Tibial nerve (tissue), 4 donors: ENCODE measurements at regions not wholly inside any gene's neighbourhood (a gene's known extent, or its start where the extent isn't known, plus 50 kb on each side); places are given as distances from the start of the nearest gene placed in this dataset.
"Not testable (repeated sequence)": the region's sequence is repeated elsewhere in the genome, so short reads cannot be mapped to it uniquely, and the experiment has no call there.

ENCODE experiments used
- DNase-seq, 2 donors: peaks; one replicate each; pipeline ENCODE4 v3.0.0-alpha.2; 2019; ENCODE audit warnings: low spot score in 2 of 2
- H3K27ac ChIP-seq, 4 donors: fragments of 200-600 bp; sonication (generic) in 3 of 4; one replicate each; pipeline ENCODE4 v1.5.1; 2017 to 2019; ENCODE audit warnings: mild to moderate bottlenecking in 1 of 4
- H3K27me3 ChIP-seq, 2 donors: fragments of 200-600 bp; sonication (generic) in 1 of 2; one replicate each; pipeline versions ENCODE4 v1.5.1 to v1.6.0; 2017 to 2019
- H3K36me3 ChIP-seq, 3 donors: fragments of 200-600 bp; sonication (generic); one replicate each; pipeline ENCODE4 v1.5.1; 2018 to 2019
- H3K4me1 ChIP-seq, 4 donors: fragments of 200-600 bp; sonication (generic) in 3 of 4; one replicate each; pipeline ENCODE4 v1.5.1; 2017 to 2019
- H3K4me3 ChIP-seq, 4 donors: fragments of 200-600 bp; sonication (generic) in 3 of 4; one replicate each; pipeline ENCODE4 v1.5.1; 2017 to 2019; ENCODE audit warnings: mild to moderate bottlenecking in 1 of 4, moderate library complexity in 1 of 4
- H3K9me3 ChIP-seq, 4 donors: fragments of 200-600 bp; sonication (generic) in 3 of 4; one replicate each; pipeline ENCODE4 v1.5.1; 2017 to 2019
- EP300 ChIP-seq, 2 donors: sonication (generic); formaldehyde crosslinking; IDR thresholded peaks; one replicate each; pipeline ENCODE4 v1.6.1; 2017; ENCODE audit warnings: antibody characterized with exemption in 2 of 2, mild to moderate bottlenecking in 1 of 2
- POLR2A ChIP-seq, 2 donors: fragments of 450-650 bp; IDR thresholded peaks; one replicate each; pipeline ENCODE4 v1.6.1; 2017; ENCODE audit warnings: antibody characterized with exemption in 2 of 2, mild to moderate bottlenecking in 2 of 2, moderate library complexity in 2 of 2
- WGBS, 2 donors: methylation state at CpG; one replicate each; pipeline ENCODE4 v1.1.5; 2018; 5-methylcytosine and 5-hydroxymethylcytosine counted together
- TF ChIP-seq, protein P1 (sequence below), 5 experiments: fragments of 200-600 bp in 3 of 5; fragments of 450-650 bp in 2 of 5; sonication (generic) in 3 of 5; IDR thresholded peaks; one replicate each; pipeline ENCODE4 v1.5.1; 2016 to 2019; ENCODE audit warnings: antibody characterized with exemption in 5 of 5, mild to moderate bottlenecking in 3 of 5, moderate library complexity in 2 of 5

DNA sequence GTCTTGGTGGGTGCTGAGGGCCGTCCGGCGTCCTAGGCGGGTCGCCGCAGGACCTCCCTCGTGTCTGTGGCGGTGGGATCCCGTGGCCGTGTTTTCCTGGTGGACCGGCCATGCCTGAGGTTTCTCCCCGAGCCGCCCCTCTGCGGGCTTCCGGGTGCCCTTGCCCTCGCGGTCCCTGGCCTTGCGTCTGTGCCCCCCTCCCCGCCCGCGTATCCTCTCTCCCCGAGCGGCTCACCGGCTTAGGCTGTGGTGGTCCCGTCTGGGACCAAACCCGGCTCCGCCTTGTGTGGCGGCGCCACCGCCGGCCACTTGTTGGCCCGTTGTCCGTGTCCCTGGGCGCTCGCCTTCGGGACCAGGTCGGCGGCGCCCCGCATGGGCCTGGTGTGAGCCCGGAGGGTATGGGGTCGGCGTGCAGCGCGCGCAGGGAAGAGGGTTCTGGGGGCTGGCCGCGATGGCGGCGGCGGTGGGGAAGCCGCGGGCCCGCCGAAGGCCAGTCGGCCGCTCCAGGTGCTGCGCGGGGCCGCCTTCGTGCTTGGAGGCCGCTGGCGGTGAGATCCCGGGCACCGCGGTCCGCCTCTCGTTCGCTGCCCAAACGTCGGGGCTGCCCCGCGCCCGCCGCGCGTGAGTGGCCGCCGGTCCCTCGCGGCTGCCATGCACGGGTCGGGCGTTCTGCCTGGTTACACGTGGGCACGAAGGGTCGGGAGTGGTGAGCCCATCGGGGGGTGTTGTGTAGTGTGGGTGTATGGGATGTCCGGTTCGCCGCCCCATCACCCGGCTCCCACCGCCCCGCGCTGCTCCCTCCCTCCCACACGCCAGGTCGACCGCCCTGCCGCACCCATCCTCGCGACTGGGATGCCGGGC lies 3899.1 kb upstream of the OR11H1 start:
- Histone ChIP-seq H3K4me3 (no peak overlapping the region), H3K36me3 (no peaks in the 10 kb centered on the region), H3K9me3 (peaks cover 0 to 60% (median 13%) of the 10 kb centered on the region in 4 donors), H3K27me3 (no peaks in the 10 kb centered on the region), H3K4me1 (no peaks in the 10 kb centered on the region), H3K27ac (no peak overlapping the region)
- TF ChIP-seq, protein P1, sequence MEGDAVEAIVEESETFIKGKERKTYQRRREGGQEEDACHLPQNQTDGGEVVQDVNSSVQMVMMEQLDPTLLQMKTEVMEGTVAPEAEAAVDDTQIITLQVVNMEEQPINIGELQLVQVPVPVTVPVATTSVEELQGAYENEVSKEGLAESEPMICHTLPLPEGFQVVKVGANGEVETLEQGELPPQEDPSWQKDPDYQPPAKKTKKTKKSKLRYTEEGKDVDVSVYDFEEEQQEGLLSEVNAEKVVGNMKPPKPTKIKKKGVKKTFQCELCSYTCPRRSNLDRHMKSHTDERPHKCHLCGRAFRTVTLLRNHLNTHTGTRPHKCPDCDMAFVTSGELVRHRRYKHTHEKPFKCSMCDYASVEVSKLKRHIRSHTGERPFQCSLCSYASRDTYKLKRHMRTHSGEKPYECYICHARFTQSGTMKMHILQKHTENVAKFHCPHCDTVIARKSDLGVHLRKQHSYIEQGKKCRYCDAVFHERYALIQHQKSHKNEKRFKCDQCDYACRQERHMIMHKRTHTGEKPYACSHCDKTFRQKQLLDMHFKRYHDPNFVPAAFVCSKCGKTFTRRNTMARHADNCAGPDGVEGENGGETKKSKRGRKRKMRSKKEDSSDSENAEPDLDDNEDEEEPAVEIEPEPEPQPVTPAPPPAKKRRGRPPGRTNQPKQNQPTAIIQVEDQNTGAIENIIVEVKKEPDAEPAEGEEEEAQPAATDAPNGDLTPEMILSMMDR (IDR thresholded peaks at IDR 0.05), result no peak
- TF ChIP-seq EP300 (IDR thresholded peaks at IDR 0.05) (no peak), POLR2A (IDR thresholded peaks at IDR 0.05) (no peak)
- DNase-seq, result no peak
- WGBS, 2 donors, result 92 to 94% methylated on average over 102 of the region's 102 CpGs

DNA sequence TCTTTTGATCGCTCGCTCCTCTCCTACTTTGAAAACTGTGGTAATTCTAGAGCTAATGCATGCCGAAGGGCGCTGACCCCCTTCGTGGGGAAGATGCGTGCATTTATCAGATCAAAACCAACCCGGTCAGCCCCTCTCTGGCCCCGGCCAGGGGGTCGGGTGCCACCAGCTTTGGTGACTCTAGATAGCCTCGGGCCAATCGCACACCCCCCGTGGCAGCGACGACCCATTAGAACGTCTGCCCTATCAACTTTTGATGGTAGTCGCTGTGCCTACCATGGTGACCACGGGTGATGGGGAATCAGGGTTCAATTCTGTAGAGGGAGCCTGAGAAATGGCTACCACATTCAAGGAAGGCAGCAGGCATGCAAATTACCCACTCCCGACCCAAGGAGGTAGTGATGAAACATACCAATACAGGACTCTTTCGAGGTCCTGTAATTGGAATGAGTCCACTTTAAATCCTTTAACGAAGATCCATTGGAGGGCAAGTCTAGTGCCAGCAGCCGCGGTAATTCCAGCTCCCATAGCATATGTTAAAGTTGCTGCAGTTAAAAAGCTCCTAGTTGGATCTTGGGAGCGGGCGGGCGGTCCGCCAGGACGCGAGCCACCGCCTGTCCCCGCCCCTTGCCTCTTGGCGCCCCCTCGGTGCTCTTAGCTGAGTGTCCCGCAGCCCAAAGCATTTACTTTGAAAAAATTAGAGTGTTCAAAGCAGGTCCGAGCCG lies 3898.2 kb upstream of the OR11H1 start:
- Histone ChIP-seq H3K36me3 (no peaks in the 10 kb centered on the region), H3K4me1 (no peaks in the 10 kb centered on the region), H3K27me3 (no peaks in the 10 kb centered on the region), H3K27ac (no peak overlapping the region), H3K9me3 (peaks cover 0 to 57% (median 10%) of the 10 kb centered on the region in 4 donors), H3K4me3 (no peak overlapping the region)
- TF ChIP-seq POLR2A (IDR thresholded peaks at IDR 0.05) (no peak), EP300 (IDR thresholded peaks at IDR 0.05) (no peak)
- TF ChIP-seq, protein P1 (IDR thresholded peaks at IDR 0.05), result no peak
- WGBS, 2 donors, result 91 to 92% methylated on average over 35 of the region's 35 CpGs
- no peak for DNase-seq

DNA sequence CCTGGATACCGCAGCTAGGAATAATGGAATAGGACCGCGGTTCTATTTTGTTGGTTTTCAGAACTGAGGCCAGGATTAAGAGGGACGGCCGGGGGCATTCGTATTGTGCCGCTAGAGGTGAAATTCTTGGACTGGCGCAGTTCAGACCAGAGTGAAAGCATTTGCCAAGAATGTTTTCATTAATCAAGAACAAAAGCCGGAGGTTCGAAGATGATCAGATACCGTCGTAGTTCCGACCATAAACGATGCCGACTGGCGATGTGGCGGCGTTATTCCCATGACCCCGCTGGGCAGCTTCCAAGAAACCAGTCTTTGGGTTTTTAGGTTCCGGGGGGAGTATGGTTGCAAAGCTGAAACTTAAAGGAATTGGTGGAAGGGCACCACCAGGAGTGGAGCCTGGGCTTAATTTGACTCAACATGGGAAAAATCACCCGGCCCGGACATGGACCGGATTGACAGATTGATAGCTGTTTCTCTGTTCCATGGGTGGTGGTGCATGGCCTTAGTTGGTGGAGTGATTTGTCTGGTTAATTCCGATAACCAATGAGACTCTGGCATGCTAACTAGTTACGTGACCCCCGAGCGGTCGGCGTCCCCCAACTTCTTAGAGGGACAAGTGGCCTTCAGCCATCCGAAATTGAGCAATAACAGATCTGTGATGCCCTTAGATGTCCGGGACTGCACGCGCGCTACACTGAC lies 3897.5 kb upstream of the OR11H1 start:
- not testable (repeated sequence) for H3K4me3 ChIP-seq, H3K4me1 ChIP-seq, H3K27ac ChIP-seq, DNase-seq, H3K36me3 ChIP-seq, H3K27me3 ChIP-seq
- 94 to 95% methylated on average over 34 of the region's 34 CpGs for WGBS, 2 donors
- peaks cover 0 to 55% (median 10%) of the 10 kb centered on the region in 4 donors for H3K9me3 ChIP-seq
